Hepatocyte (in vitro differentiated cells): ENCODE measurements at regions not wholly inside any gene's neighbourhood (a gene's known extent, or its start where the extent isn't known, plus 50 kb on each side); places are given as distances from the start of the nearest gene placed in this dataset.

ENCODE experiments used
- DNase-seq: peaks from one replicate; pipeline ENCODE4 v3.0.0-alpha.2; 2016; ENCODE audit warnings: low spot score
- H2AFZ ChIP-seq: fragments of 200-600 bp; sonication (generic); 2 replicates; pipeline ENCODE4 v1.6.0; 2016; ENCODE audit warnings: antibody characterized with exemption, mild to moderate bottlenecking
- H3K27ac ChIP-seq: fragments of 200-600 bp; sonication (generic); 2 replicates; pipeline ENCODE4 v1.5.1; 2016; ENCODE audit warnings: mild to moderate bottlenecking
- H3K27me3 ChIP-seq: fragments of 200-600 bp; sonication (generic); 2 replicates; pipeline ENCODE4 v1.6.1; 2016
- H3K36me3 ChIP-seq: fragments of 200-600 bp; sonication (generic); replicated peaks from 2 replicates; pipeline ENCODE4 v1.5.1; 2016; ENCODE audit warnings: low read depth; ENCODE audit not compliant: insufficient read depth
- H3K4me1 ChIP-seq: fragments of 200-600 bp; sonication (generic); 2 replicates; pipeline ENCODE4 v1.5.1; 2016; ENCODE audit warnings: mild to moderate bottlenecking, moderate library complexity; ENCODE audit not compliant: insufficient read depth
- H3K4me2 ChIP-seq: fragments of 200-600 bp; sonication (generic); 2 replicates; pipeline ENCODE4 v1.6.0; 2016
- H3K4me3 ChIP-seq: fragments of 200-600 bp; sonication (generic); 2 replicates; pipeline ENCODE4 v1.5.1; 2016; ENCODE audit warnings: mild to moderate bottlenecking
- H3K79me2 ChIP-seq: fragments of 200-600 bp; sonication (generic); 2 replicates; pipeline ENCODE4 v1.6.0; 2017; ENCODE audit warnings: mild to moderate bottlenecking
- H3K9me2 ChIP-seq: fragments of 200-600 bp; sonication (generic); replicated peaks from 2 replicates; pipeline ENCODE4 v1.6.0; 2017; ENCODE audit warnings: mild to moderate bottlenecking; ENCODE audit not compliant: insufficient read depth
- H3K9me3 ChIP-seq: fragments of 200-600 bp; sonication (generic); 2 replicates; pipeline ENCODE4 v1.5.1; 2016; ENCODE audit warnings: low read depth, mild to moderate bottlenecking
- H4K20me1 ChIP-seq: fragments of 200-600 bp; sonication (generic); 2 replicates; pipeline ENCODE4 v1.6.0; 2016; ENCODE audit warnings: mild to moderate bottlenecking; ENCODE audit not compliant: insufficient read depth, poor library complexity, severe bottlenecking
- EZH2 ChIP-seq: fragments of 200-600 bp; sonication (generic); IDR thresholded peaks from 2 replicates; pipeline ENCODE4 v1.6.1; 2016; ENCODE audit warnings: antibody characterized with exemption, mild to moderate bottlenecking, borderline replicate concordance
- EZH2phosphoT487 ChIP-seq: fragments of 200-600 bp; sonication (generic); IDR thresholded peaks from one replicate; pipeline ENCODE4 v1.6.1; 2018; ENCODE audit warnings: antibody characterized with exemption, mild to moderate bottlenecking, low read depth, moderate library complexity; ENCODE audit not compliant: unreplicated experiment, severe bottlenecking
- WGBS: methylation state at CpG from one replicate; pipeline ENCODE4 v1.1.6; 2016; ENCODE audit warnings: low lambda C conversion rate; ENCODE audit errors: missing lambda C conversion rate; 5-methylcytosine and 5-hydroxymethylcytosine counted together
- TF ChIP-seq, protein P1 (sequence below): fragments of 200-600 bp; sonication (generic); IDR thresholded peaks from 2 replicates; pipeline ENCODE4 v1.5.1; 2016; ENCODE audit warnings: antibody characterized with exemption, mild to moderate bottlenecking; ENCODE audit not compliant: poor library complexity

DNA sequence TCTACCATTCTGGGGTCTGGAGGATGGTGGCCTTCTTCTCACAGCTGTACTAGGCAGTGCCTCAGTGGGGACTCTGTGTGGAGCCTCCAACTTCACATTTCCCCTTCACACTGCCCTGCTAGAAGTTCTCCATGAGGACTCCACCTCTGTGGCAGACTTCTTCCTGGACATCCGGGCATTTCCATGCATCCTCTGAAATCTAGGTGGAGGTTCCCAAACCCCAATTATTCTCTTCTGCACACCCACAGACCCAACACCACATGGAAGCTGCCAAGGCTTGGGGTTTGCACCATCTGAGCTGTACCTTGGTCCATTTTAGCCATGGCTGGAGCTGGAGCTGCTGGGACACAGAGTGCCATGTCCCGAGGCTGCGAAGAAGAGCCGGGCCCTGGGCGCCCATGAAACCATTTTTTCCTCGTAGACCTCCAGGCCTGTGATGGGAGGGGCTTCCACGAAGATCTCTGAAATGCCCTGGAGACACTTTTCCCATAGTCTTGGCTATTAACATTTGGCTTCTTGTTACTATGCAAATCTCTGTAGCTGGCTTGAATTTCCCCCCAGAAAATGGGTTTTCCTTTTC, 170.5 kb downstream of the FOXD2 start:
- no peaks in the 10 kb centered on the region for H3K79me2 ChIP-seq
- DNase-seq = no peak
- TF ChIP-seq EZH2 (no peak), EZH2phosphoT487 (no peak)
- TF ChIP-seq, protein P1, sequence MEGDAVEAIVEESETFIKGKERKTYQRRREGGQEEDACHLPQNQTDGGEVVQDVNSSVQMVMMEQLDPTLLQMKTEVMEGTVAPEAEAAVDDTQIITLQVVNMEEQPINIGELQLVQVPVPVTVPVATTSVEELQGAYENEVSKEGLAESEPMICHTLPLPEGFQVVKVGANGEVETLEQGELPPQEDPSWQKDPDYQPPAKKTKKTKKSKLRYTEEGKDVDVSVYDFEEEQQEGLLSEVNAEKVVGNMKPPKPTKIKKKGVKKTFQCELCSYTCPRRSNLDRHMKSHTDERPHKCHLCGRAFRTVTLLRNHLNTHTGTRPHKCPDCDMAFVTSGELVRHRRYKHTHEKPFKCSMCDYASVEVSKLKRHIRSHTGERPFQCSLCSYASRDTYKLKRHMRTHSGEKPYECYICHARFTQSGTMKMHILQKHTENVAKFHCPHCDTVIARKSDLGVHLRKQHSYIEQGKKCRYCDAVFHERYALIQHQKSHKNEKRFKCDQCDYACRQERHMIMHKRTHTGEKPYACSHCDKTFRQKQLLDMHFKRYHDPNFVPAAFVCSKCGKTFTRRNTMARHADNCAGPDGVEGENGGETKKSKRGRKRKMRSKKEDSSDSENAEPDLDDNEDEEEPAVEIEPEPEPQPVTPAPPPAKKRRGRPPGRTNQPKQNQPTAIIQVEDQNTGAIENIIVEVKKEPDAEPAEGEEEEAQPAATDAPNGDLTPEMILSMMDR = no peak
- no peaks in the 10 kb centered on the region for H3K27me3 ChIP-seq
- H3K9me3 ChIP-seq = no peaks in the 10 kb centered on the region
- WGBS = 98% methylated on average over 7 of the region's 7 CpGs
- no peak overlapping the region for H3K4me3 ChIP-seq
- no peaks in the 10 kb centered on the region for H3K4me1 ChIP-seq
- H3K27ac ChIP-seq = no peak overlapping the region
- H3K4me2 ChIP-seq = no peak overlapping the region
- no peaks in the 10 kb centered on the region for H3K36me3 ChIP-seq
- H2AFZ ChIP-seq = no peak overlapping the region
- H4K20me1 ChIP-seq = no peaks in the 10 kb centered on the region
- H3K9me2 ChIP-seq = no peaks in the 10 kb centered on the region

DNA sequence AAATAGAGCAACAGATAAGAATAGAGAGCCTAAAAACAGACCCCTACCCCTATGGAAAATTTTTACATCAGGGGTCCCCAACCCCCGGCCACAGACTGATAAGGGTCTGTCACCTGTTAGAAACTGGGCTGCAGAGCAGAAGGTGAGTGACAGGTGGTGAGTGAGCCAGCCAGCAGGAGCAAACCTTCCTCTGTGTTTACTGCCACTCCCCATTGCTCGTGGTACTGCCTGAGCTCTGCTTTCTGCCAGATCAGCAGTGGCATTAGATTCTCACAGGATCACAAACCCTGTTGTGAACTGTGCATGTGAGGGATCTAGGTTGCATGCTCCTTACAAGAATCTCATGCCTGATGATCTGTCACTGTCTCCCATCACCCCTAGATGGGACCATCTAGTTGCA, 174.1 kb downstream of the FOXD2 start:
- Histone ChIP-seq H3K27me3 (no peaks in the 10 kb centered on the region), H3K36me3 (no peaks in the 10 kb centered on the region), H3K9me2 (no peaks in the 10 kb centered on the region), H3K27ac (no peak overlapping the region), H3K4me3 (no peak overlapping the region), H3K9me3 (no peaks in the 10 kb centered on the region), H3K4me2 (no peak overlapping the region), H4K20me1 (no peaks in the 10 kb centered on the region), H3K79me2 (no peaks in the 10 kb centered on the region), H3K4me1 (no peaks in the 10 kb centered on the region), H2AFZ (no peak overlapping the region)
- 36% methylated on average over 2 of the region's 2 CpGs for WGBS
- no peak for DNase-seq
- no peak for TF ChIP-seq EZH2phosphoT487
- TF ChIP-seq, protein P1 = no peak
- no peak for TF ChIP-seq EZH2

DNA sequence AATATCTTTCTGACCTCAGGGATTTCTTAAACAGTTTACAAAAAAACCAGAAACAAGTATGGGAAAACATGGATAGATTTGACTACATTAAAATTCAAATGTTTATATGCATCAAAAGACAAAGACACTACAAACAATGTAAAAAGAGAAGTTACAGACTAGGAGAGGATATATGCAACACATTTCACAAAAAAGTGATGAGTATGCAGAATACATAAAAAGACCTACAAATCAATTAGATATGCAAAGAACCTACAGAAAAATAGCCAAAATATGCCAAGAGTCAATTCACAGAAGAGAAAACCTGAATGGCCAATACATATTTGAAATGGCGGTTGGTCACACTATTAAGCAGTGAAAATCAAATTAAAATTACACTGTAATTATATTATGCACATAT, 175.0 kb downstream of the FOXD2 start:
- H2AFZ ChIP-seq = no peak overlapping the region
- no peak overlapping the region for H3K4me3 ChIP-seq
- no peaks in the 10 kb centered on the region for H3K9me3 ChIP-seq
- 96% methylated on average over 1 of the region's 1 CpG for WGBS
- no peaks in the 10 kb centered on the region for H3K27me3 ChIP-seq
- no peak overlapping the region for H3K27ac ChIP-seq
- no peaks in the 10 kb centered on the region for H3K36me3 ChIP-seq
- no peak for DNase-seq
- no peaks in the 10 kb centered on the region for H4K20me1 ChIP-seq
- no peaks in the 10 kb centered on the region for H3K9me2 ChIP-seq
- TF ChIP-seq EZH2phosphoT487 (no peak), EZH2 (no peak)
- TF ChIP-seq, protein P1 = no peak
- H3K4me2 ChIP-seq = no peak overlapping the region
- no peaks in the 10 kb centered on the region for H3K79me2 ChIP-seq
- no peaks in the 10 kb centered on the region for H3K4me1 ChIP-seq

DNA sequence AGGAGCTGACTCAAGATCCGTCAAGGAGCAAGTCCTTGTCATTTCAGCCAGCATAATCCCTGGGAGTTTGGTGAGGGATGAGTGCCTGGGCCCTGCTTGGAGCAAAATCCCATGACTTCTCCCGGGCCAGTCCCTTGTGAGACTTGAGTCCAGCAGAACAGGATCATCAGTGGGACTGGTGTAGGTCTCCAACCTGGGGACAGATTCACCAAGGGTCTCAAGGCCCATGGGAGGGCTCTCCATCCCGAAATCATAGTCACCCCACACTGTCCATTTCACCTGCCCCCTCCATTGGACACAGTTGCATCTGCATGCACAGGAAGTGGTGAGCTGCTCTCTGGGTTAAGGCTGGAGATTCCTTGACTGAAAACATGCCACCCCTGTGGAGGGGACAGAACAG, 178.2 kb downstream of the FOXD2 start:
- no peaks in the 10 kb centered on the region for H3K9me2 ChIP-seq
- 87% methylated on average over 3 of the region's 3 CpGs for WGBS
- no peaks in the 10 kb centered on the region for H3K27me3 ChIP-seq
- H3K9me3 ChIP-seq = no peaks in the 10 kb centered on the region
- no peaks in the 10 kb centered on the region for H3K4me1 ChIP-seq
- H2AFZ ChIP-seq = no peak overlapping the region
- no peak overlapping the region for H3K4me3 ChIP-seq
- H3K36me3 ChIP-seq = no peaks in the 10 kb centered on the region
- no peak overlapping the region for H3K27ac ChIP-seq
- no peak for DNase-seq
- no peak overlapping the region for H3K4me2 ChIP-seq
- H3K79me2 ChIP-seq = no peaks in the 10 kb centered on the region
- no peak for TF ChIP-seq EZH2phosphoT487
- TF ChIP-seq EZH2 = no peak
- TF ChIP-seq, protein P1 = no peak
- no peaks in the 10 kb centered on the region for H4K20me1 ChIP-seq
